ENCODE measurements at regions not wholly inside any gene's neighbourhood (a gene's known extent, or its start where the extent isn't known, plus 50 kb on each side); places are given as distances from the start of the nearest gene placed in this dataset.

DNA sequence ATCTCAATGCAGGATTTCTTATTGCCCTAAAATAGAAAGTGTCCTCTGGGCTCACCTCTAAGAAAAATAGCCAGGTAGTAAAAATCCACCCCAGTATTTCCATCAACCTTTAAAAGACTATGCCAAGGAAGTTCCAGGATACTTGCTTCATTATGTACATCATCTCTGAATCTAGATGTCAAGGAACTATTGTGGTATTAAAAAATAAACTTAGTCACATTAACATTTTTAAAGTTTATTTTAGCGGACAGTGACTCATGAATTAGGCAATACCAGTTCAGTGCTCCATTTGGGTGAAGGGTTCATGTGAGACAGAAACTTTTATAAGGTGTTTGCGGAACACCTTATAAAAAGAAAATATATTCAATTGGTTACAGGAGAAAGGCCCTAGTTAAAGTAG is 209.2 kb downstream of the ADAM29 start:
- BruUV-seq (replicated peaks), result no TSS peak
- no peak overlapping the region for H3K9ac ChIP-seq (ENCODE audit: low read length)
- H2AFZ ChIP-seq (ENCODE audit: low read depth, low read length, poor library complexity, severe bottlenecking), result no peak overlapping the region
- 0 out of 4 replicates have a peak, but pooled peaks cover 0 to 3% of the 10 kb centered on the region in 2 experiments for H3K9me3 ChIP-seq (ENCODE audit: control insufficient read depth in 1 of 2, insufficient read depth in 1 of 2, low read depth in 1 of 2, low read length in 2 of 2)
- ATAC-seq (no peak), DNase-seq (ENCODE audit: low read depth, low spot score) (no peak)
- no peaks in the 10 kb centered on the region for H3K4me1 ChIP-seq (ENCODE audit: control insufficient read depth in 1 of 2, insufficient read depth in 2 of 2, low read length in 2 of 2)
- H3K27ac ChIP-seq (ENCODE audit: low read depth, low read length), result no peak overlapping the region
- no peaks in the 10 kb centered on the region for H3K79me2 ChIP-seq (ENCODE audit: insufficient read depth, low read length)
- H3K36me3 ChIP-seq (ENCODE audit: control insufficient read depth in 1 of 2, insufficient read depth in 2 of 2, low read length in 2 of 2), result no peaks in the 10 kb centered on the region
- TF ChIP-seq POLR2A (IDR thresholded peaks at IDR 0.05; ENCODE audit: borderline replicate concordance, extremely low read depth, insufficient read depth, insufficient read length), result no peak
- TF ChIP-seq RAD21 (IDR thresholded peaks at IDR 0.05; ENCODE audit: low read depth), result no peak
- TF ChIP-seq POLR2AphosphoS5 (IDR thresholded peaks at IDR 0.05; ENCODE audit: low read depth, low read length), result no peak
- H3K4me2 ChIP-seq (ENCODE audit: low read length), result no peak overlapping the region
- intact Hi-C loops (cut with micrococcal nuclease), result no loop called here
- no peaks in the 10 kb centered on the region for H3K27me3 ChIP-seq (ENCODE audit: insufficient read depth, low read length)
- no peaks in the 10 kb centered on the region for H3K9me2 ChIP-seq (ENCODE audit: insufficient read depth)
- POLR2A ChIA-PET, result no interaction called here
- CTCF ChIA-PET, result no interaction called here
- no peaks in the 10 kb centered on the region for H4K20me1 ChIP-seq (ENCODE audit: insufficient read depth)
- no peak overlapping the region for H3K4me3 ChIP-seq (replicated peaks in 1 of 2; ENCODE audit: low read depth in 1 of 2, low read length in 2 of 2)
- RAD21 ChIA-PET (ENCODE audit: low non-redundant PET in 1 of 2, low total read pairs in 2 of 2, uncharacterized antibody in 2 of 2, unreplicated experiment in 2 of 2), result no interaction called here

DNA sequence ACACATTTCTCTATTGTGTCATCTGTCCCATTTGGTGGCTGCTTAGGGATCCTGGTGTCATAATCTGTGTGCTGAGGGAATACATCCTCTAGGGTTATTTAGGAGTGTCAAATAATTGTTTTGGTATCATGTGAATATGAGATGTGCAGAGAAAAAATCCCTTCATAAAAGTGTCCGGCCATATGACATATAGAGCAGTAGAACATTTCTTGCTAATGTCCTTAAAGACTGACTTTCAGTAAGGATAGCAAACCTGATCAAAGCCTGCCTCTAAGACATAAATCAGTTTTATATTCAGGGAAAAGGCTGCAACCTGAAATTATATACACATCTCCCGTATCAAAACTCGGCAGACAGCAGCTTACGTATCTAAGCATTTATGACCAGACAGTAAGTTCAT is 211.6 kb downstream of the ADAM29 start:
- DNase-seq (ENCODE audit: low read depth, low spot score) (no peak), ATAC-seq (no peak)
- H3K4me3 ChIP-seq (replicated peaks in 1 of 2; ENCODE audit: low read depth in 1 of 2, low read length in 2 of 2), result no peak overlapping the region
- H3K27ac ChIP-seq (ENCODE audit: low read depth, low read length), result no peak overlapping the region
- H3K9me3 ChIP-seq (ENCODE audit: control insufficient read depth in 1 of 2, insufficient read depth in 1 of 2, low read depth in 1 of 2, low read length in 2 of 2), result 0 out of 4 replicates have a peak, but pooled peaks cover 0 to 3% of the 10 kb centered on the region in 2 experiments
- no TSS peak for BruUV-seq (replicated peaks)
- no peaks in the 10 kb centered on the region for H4K20me1 ChIP-seq (ENCODE audit: insufficient read depth)
- no peaks in the 10 kb centered on the region for H3K9me2 ChIP-seq (ENCODE audit: insufficient read depth)
- RAD21 ChIA-PET (ENCODE audit: low non-redundant PET in 1 of 2, low total read pairs in 2 of 2, uncharacterized antibody in 2 of 2, unreplicated experiment in 2 of 2), result no interaction called here
- no peaks in the 10 kb centered on the region for H3K79me2 ChIP-seq (ENCODE audit: insufficient read depth, low read length)
- no peaks in the 10 kb centered on the region for H3K27me3 ChIP-seq (ENCODE audit: insufficient read depth, low read length)
- H3K36me3 ChIP-seq (ENCODE audit: control insufficient read depth in 1 of 2, insufficient read depth in 2 of 2, low read length in 2 of 2), result no peaks in the 10 kb centered on the region
- no peaks in the 10 kb centered on the region for H3K4me1 ChIP-seq (ENCODE audit: control insufficient read depth in 1 of 2, insufficient read depth in 2 of 2, low read length in 2 of 2)
- H2AFZ ChIP-seq (ENCODE audit: low read depth, low read length, poor library complexity, severe bottlenecking), result no peak overlapping the region
- H3K9ac ChIP-seq (ENCODE audit: low read length), result no peak overlapping the region
- H3K4me2 ChIP-seq (ENCODE audit: low read length), result no peak overlapping the region
- POLR2A ChIA-PET, result no interaction called here
- CTCF ChIA-PET, result no interaction called here
- intact Hi-C loops (cut with micrococcal nuclease), result no loop called here
- TF ChIP-seq EZH2 (IDR thresholded peaks at IDR 0.05) (no peak), ZNF274 (IDR thresholded peaks at IDR 0.05; ENCODE audit: low read depth, low read length) (no peak), POLR2A (IDR thresholded peaks at IDR 0.05; ENCODE audit: borderline replicate concordance, extremely low read depth, insufficient read depth, insufficient read length) (no peak), JUND (IDR thresholded peaks at IDR 0.05) (no peak), TCF7L2 (IDR thresholded peaks at IDR 0.05; ENCODE audit: borderline replicate concordance, extremely low read depth, insufficient read depth, insufficient read length) (no peak), SP1 (IDR thresholded peaks at IDR 0.05; ENCODE audit: low read depth) (no peak), RAD21 (IDR thresholded peaks at IDR 0.05; ENCODE audit: low read depth) (no peak), YY1 (IDR thresholded peaks at IDR 0.05; ENCODE audit: extremely low read depth, insufficient replicate concordance, low read depth, low read length) (no peak)
- TF ChIP-seq, protein P1, sequence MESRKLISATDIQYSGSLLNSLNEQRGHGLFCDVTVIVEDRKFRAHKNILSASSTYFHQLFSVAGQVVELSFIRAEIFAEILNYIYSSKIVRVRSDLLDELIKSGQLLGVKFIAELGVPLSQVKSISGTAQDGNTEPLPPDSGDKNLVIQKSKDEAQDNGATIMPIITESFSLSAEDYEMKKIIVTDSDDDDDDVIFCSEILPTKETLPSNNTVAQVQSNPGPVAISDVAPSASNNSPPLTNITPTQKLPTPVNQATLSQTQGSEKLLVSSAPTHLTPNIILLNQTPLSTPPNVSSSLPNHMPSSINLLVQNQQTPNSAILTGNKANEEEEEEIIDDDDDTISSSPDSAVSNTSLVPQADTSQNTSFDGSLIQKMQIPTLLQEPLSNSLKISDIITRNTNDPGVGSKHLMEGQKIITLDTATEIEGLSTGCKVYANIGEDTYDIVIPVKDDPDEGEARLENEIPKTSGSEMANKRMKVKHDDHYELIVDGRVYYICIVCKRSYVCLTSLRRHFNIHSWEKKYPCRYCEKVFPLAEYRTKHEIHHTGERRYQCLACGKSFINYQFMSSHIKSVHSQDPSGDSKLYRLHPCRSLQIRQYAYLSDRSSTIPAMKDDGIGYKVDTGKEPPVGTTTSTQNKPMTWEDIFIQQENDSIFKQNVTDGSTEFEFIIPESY (IDR thresholded peaks at IDR 0.05; ENCODE audit: extremely low read depth, insufficient replicate concordance, low read length), result no peak
- TF ChIP-seq, protein P2, sequence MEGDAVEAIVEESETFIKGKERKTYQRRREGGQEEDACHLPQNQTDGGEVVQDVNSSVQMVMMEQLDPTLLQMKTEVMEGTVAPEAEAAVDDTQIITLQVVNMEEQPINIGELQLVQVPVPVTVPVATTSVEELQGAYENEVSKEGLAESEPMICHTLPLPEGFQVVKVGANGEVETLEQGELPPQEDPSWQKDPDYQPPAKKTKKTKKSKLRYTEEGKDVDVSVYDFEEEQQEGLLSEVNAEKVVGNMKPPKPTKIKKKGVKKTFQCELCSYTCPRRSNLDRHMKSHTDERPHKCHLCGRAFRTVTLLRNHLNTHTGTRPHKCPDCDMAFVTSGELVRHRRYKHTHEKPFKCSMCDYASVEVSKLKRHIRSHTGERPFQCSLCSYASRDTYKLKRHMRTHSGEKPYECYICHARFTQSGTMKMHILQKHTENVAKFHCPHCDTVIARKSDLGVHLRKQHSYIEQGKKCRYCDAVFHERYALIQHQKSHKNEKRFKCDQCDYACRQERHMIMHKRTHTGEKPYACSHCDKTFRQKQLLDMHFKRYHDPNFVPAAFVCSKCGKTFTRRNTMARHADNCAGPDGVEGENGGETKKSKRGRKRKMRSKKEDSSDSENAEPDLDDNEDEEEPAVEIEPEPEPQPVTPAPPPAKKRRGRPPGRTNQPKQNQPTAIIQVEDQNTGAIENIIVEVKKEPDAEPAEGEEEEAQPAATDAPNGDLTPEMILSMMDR (IDR thresholded peaks at IDR 0.05 in 2 of 3, conservative IDR thresholded peaks at IDR 0.05 in 1 of 3; ENCODE audit: borderline replicate concordance in 1 of 3, insufficient read depth in 1 of 3, low read depth in 2 of 3, low read length in 2 of 3), result no peak
- TF ChIP-seq, protein P3, sequence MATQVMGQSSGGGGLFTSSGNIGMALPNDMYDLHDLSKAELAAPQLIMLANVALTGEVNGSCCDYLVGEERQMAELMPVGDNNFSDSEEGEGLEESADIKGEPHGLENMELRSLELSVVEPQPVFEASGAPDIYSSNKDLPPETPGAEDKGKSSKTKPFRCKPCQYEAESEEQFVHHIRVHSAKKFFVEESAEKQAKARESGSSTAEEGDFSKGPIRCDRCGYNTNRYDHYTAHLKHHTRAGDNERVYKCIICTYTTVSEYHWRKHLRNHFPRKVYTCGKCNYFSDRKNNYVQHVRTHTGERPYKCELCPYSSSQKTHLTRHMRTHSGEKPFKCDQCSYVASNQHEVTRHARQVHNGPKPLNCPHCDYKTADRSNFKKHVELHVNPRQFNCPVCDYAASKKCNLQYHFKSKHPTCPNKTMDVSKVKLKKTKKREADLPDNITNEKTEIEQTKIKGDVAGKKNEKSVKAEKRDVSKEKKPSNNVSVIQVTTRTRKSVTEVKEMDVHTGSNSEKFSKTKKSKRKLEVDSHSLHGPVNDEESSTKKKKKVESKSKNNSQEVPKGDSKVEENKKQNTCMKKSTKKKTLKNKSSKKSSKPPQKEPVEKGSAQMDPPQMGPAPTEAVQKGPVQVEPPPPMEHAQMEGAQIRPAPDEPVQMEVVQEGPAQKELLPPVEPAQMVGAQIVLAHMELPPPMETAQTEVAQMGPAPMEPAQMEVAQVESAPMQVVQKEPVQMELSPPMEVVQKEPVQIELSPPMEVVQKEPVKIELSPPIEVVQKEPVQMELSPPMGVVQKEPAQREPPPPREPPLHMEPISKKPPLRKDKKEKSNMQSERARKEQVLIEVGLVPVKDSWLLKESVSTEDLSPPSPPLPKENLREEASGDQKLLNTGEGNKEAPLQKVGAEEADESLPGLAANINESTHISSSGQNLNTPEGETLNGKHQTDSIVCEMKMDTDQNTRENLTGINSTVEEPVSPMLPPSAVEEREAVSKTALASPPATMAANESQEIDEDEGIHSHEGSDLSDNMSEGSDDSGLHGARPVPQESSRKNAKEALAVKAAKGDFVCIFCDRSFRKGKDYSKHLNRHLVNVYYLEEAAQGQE (IDR thresholded peaks at IDR 0.05; ENCODE audit: low read depth), result no peak
